Osteocyte (in vitro differentiated cells): ENCODE measurements at regions not wholly inside any gene's neighbourhood (a gene's known extent, or its start where the extent isn't known, plus 50 kb on each side); places are given as distances from the start of the nearest gene placed in this dataset.

Experiments
- DNase-seq: peaks from one replicate; pipeline ENCODE4 v3.0.0; 2021; ENCODE audit warnings: mixed read lengths; ENCODE audit not compliant: unreplicated experiment; ENCODE audit errors: extremely low spot score
- H3K27ac Mint-ChIP-seq: one replicate; pipeline ENCODE4 v1.8.0; 2021; ENCODE audit warnings: mild to moderate bottlenecking, mixed read lengths; ENCODE audit not compliant: unreplicated experiment
- H3K27me3 Mint-ChIP-seq: one replicate; pipeline ENCODE4 v1.8.0; 2021; ENCODE audit warnings: mixed read lengths; ENCODE audit not compliant: unreplicated experiment
- H3K36me3 Mint-ChIP-seq: one replicate; pipeline ENCODE4 v1.8.0; 2021; ENCODE audit warnings: mixed read lengths; ENCODE audit not compliant: unreplicated experiment
- H3K4me1 Mint-ChIP-seq: one replicate; pipeline ENCODE4 v1.8.0; 2021; ENCODE audit warnings: mixed read lengths; ENCODE audit not compliant: unreplicated experiment
- H3K4me3 Mint-ChIP-seq: one replicate; pipeline ENCODE4 v1.8.0; 2021; ENCODE audit warnings: mild to moderate bottlenecking, moderate library complexity, mixed read lengths; ENCODE audit not compliant: unreplicated experiment
- H3K9me3 Mint-ChIP-seq: one replicate; pipeline ENCODE4 v1.8.0; 2021; ENCODE audit warnings: mixed read lengths; ENCODE audit not compliant: unreplicated experiment
- CTCF ChIP-seq: fragments of 200-600 bp; sonication (generic); IDR thresholded peaks from 2 replicates; pipeline ENCODE4 v1.5.0; 2021; ENCODE audit warnings: antibody characterized with exemption, mild to moderate bottlenecking, moderate library complexity

- Mint-ChIP-seq H3K36me3 (no peaks in the 10 kb centered on the region), H3K27ac (peak overlapping the region; percentile 13), H3K9me3 (peaks cover under 1% of the 10 kb centered on the region), H3K4me3 (no peak overlapping the region), H3K27me3 (peaks cover 3% of the 10 kb centered on the region), H3K4me1 (peaks cover 14% of the 10 kb centered on the region)
- no peak for DNase-seq
- no peak for TF ChIP-seq CTCF
Measured at GRCh38 chr2:235416858-235417499, 76.9 kb upstream of the AGAP1 start.

- Mint-ChIP-seq H3K36me3 (no peaks in the 10 kb centered on the region), H3K27me3 (peaks cover 3% of the 10 kb centered on the region), H3K27ac (no peak overlapping the region), H3K4me3 (no peak overlapping the region), H3K4me1 (peaks cover 14% of the 10 kb centered on the region), H3K9me3 (peaks cover 5% of the 10 kb centered on the region)
- no peak for DNase-seq
- TF ChIP-seq CTCF: no peak
Measured at GRCh38 chr2:235418918-235419317, 74.9 kb upstream of the AGAP1 start.

GRCh38 chr2:235419996-235420395, 73.8 kb upstream of the AGAP1 start:
- Mint-ChIP-seq H3K4me3 (no peak overlapping the region), H3K36me3 (no peaks in the 10 kb centered on the region), H3K4me1 (peaks cover 14% of the 10 kb centered on the region), H3K9me3 (peaks cover 10% of the 10 kb centered on the region), H3K27me3 (peaks cover 3% of the 10 kb centered on the region), H3K27ac (no peak overlapping the region)
- no peak for TF ChIP-seq CTCF
- DNase-seq: no peak

- H3K4me1 Mint-ChIP-seq: peaks cover 14% of the 10 kb centered on the region
- no peak for TF ChIP-seq CTCF
- no peaks in the 10 kb centered on the region for H3K36me3 Mint-ChIP-seq
- peaks cover 10% of the 10 kb centered on the region for H3K9me3 Mint-ChIP-seq
- no peak for DNase-seq
- H3K27ac Mint-ChIP-seq: no peak overlapping the region
- H3K4me3 Mint-ChIP-seq: no peak overlapping the region
- H3K27me3 Mint-ChIP-seq: peaks cover 3% of the 10 kb centered on the region
Measured at GRCh38 chr2:235421618-235422017, 72.2 kb upstream of the AGAP1 start.

- DNase-seq: no peak
- no peak overlapping the region for H3K4me3 Mint-ChIP-seq
- H3K27me3 Mint-ChIP-seq: peaks cover 63% of the 10 kb centered on the region
- no peaks in the 10 kb centered on the region for H3K4me1 Mint-ChIP-seq
- no peaks in the 10 kb centered on the region for H3K36me3 Mint-ChIP-seq
- H3K27ac Mint-ChIP-seq: no peak overlapping the region
- TF ChIP-seq CTCF: no peak
- no peaks in the 10 kb centered on the region for H3K9me3 Mint-ChIP-seq
Measured at GRCh38 chr2:235430366-235431083, 63.3 kb upstream of the AGAP1 start.
